Right ventricle myocardium superior (tissue), 1 donor: ENCODE measurements at regions not wholly inside any gene's neighbourhood (a gene's known extent, or its start where the extent isn't known, plus 50 kb on each side); places are given as distances from the start of the nearest gene placed in this dataset.

Experiments
- ATAC-seq: fragments of 200-7000 bp; cut with Tn5 transposase; one replicate; pipeline ENCODE4 v1.9.1; 2020; ENCODE audit warnings: mild to moderate bottlenecking; ENCODE audit not compliant: poor library complexity
- DNase-seq: peaks from one replicate; pipeline ENCODE4 v3.0.0-alpha.2; 2020
- intact Hi-C: fragments of 100-400 bp; cut with DNase I; formaldehyde crosslinking; loops from one replicate; pipeline ENCODE4 v1.11.2; 2022
- donor health status: DM: no; HTN: yes; CAD: no; lungs with severe emphysema.

- intact Hi-C loops, result loop anchor here (10.0 kb wide), 2 partner anchors 144 to 234 kb away; no protein-coding TSS in a partner anchor
- ATAC-seq (no peak), DNase-seq (no peak)
Observed at GRCh38 chr1:219808790-219809189, 119.6 kb downstream of the SLC30A10 start.

GRCh38 chr1:219806642-219807041, 121.7 kb downstream of the SLC30A10 start:
- intact Hi-C loops, result loop anchor here (10.0 kb wide), 2 partner anchors 142 to 232 kb away; no protein-coding TSS in a partner anchor
- ATAC-seq (no peak), DNase-seq (no peak)

GRCh38 chr1:219806020-219806419, 122.3 kb downstream of the SLC30A10 start:
- ATAC-seq (no peak), DNase-seq (no peak)
- intact Hi-C loops, result loop anchor here (10.0 kb wide), 2 partner anchors 141 to 231 kb away; no protein-coding TSS in a partner anchor

- no peak for DNase-seq
- no peak for ATAC-seq
- intact Hi-C loops, result loop anchor here (10.0 kb wide), 2 partner anchors 140 to 230 kb away; no protein-coding TSS in a partner anchor
Observed at GRCh38 chr1:219805191-219805590, 123.2 kb downstream of the SLC30A10 start.

- no peak for ATAC-seq
- no peak for DNase-seq
- intact Hi-C loops, result loop anchor here (10.0 kb wide), 2 partner anchors 136 to 226 kb away; no protein-coding TSS in a partner anchor
Observed at GRCh38 chr1:219801156-219801820, 127.1 kb downstream of the SLC30A10 start.

GRCh38 chr1:219798283-219799030, 129.9 kb downstream of the SLC30A10 start:
- intact Hi-C loops, result no loop called here

GRCh38 chr1:219797683-219798082, 130.7 kb downstream of the SLC30A10 start:
- ATAC-seq (no peak), DNase-seq (no peak)
- intact Hi-C loops, result no loop called here

More at GRCh38 chr1:219798283-219799030, 129.9 kb downstream of the SLC30A10 start:
- DNase-seq (no peak), ATAC-seq (no peak)

GRCh38 chr1:219797009-219797408, 131.3 kb downstream of the SLC30A10 start:
- no peak for DNase-seq
- intact Hi-C loops, result no loop called here

GRCh38 chr1:219795363-219795917, 132.9 kb downstream of the SLC30A10 start:
- DNase-seq (no peak), ATAC-seq (no peak)
- intact Hi-C loops, result no loop called here

More at GRCh38 chr1:219797009-219797408, 131.3 kb downstream of the SLC30A10 start:
- ATAC-seq, result no peak

GRCh38 chr1:219794085-219794743, 134.1 kb downstream of the SLC30A10 start:
- DNase-seq (no peak), ATAC-seq (no peak)
- intact Hi-C loops, result no loop called here

- ATAC-seq, result peak; percentile 81
- intact Hi-C loops, result no loop called here
- DNase-seq, result no peak
Observed at GRCh38 chr1:219792337-219793021, 135.9 kb downstream of the SLC30A10 start.

- no peak for ATAC-seq
- DNase-seq, result no peak
- intact Hi-C loops, result no loop called here
Observed at GRCh38 chr1:219791766-219792165, 136.6 kb downstream of the SLC30A10 start.

- ATAC-seq, result peak; percentile 40
- intact Hi-C loops, result no loop called here
Observed at GRCh38 chr1:219790834-219791615, 137.3 kb downstream of the SLC30A10 start.

GRCh38 chr1:219788700-219789099, 139.7 kb downstream of the SLC30A10 start:
- no peak for ATAC-seq
- no peak for DNase-seq
- intact Hi-C loops, result no loop called here

More at GRCh38 chr1:219790834-219791615, 137.3 kb downstream of the SLC30A10 start:
- DNase-seq, result no peak

GRCh38 chr1:219788091-219788490, 140.3 kb downstream of the SLC30A10 start:
- DNase-seq, result no peak
- ATAC-seq, result no peak
- intact Hi-C loops, result no loop called here

GRCh38 chr1:219784660-219785381, 143.5 kb downstream of the SLC30A10 start:
- no peak for DNase-seq
- ATAC-seq, result no peak

GRCh38 chr1:219783605-219784235, 144.6 kb downstream of the SLC30A10 start:
- ATAC-seq, result no peak
- DNase-seq, result no peak
- intact Hi-C loops, result no loop called here

More at GRCh38 chr1:219784660-219785381, 143.5 kb downstream of the SLC30A10 start:
- intact Hi-C loops, result no loop called here
